ENCODE measurements at regions not wholly inside any gene's neighbourhood (a gene's known extent, or its start where the extent isn't known, plus 50 kb on each side); places are given as distances from the start of the nearest gene placed in this dataset.
A peak's percentile ranks its signal among the peaks of the same experiment; 100 is the strongest.
"Not testable (repeated sequence)": the region's sequence is repeated elsewhere in the genome, so short reads cannot be mapped to it uniquely, and the experiment has no call there.

DNA sequence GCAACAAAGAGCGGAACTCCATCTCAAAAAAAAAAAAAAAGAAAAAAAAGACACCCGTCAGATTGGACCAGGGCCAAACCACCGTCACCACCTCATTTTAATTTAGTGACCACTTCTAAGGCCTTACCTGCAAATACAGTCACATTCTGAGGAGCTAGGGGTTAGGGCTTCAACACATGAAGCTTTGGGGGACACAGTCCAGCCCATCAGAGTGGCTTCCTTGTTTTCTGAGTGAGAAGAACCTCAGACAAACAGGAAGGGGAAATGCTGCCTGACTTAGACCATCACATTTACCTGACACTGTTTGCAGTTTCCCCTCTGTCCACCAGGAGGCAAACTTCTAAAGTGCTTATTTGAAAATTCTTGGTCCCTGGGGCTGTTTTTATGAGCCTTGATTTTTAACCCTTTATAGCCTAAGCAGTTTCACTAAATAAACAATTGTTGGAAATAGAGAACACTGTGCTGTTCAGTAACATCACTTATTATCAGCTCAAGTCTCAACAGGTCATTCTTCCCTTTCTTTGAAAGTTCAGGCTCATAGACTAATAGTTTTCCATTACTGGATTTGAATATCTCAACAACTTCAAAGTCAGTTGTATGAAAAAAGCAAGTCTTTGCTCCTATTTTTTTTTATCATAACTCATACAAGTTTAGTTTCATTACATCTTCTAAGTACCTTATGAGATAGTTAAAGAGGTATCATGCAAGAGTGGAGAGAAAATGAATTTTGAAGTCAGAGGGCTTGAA is 74.9 kb upstream of the WASF3 start:
- peak; percentile 69 for DNase-seq (ENCODE audit: insufficient read length, low spot score)
- peak; percentile 94 for FAIRE-seq

DNA sequence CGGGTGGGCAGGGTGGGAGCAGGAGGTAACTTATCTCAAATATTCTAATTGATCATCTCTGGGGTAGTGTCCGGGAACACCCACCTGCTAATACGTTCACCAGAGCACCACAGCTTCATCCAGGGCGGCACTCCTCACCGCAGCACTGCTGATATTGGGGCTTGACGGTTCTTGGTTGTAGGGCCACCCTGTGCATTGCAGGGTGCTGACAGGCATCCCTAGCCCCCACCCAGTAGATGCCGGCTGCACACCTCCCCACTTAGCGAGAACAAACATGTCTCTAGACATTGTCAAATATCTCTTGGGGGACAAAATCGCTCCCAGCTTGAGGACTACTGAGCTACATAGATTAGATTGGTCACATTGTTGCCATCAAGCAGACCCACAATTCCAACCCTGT is 73.9 kb upstream of the WASF3 start:
- no peak for FAIRE-seq
- DNase-seq (ENCODE audit: insufficient read length, low spot score) = no peak

DNA sequence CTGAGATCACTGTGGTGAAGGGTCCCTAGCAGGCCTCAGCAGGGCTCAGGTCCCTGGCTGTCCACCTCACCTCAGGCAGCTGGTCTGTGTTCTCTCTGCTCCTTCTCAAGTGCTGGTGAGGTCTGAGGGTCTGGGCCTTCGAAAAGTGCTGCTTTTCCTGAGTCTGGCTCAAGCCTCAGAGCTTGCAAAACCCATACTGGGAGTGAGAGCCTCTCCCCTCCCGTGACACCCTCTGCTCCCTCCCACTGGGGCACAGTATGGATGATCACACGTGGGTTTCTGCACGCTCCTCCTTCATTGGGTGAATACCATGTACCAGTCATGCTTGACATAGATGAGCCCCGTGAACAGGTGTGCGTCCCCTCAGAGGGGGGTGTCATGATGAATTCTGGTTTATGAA is 73.3 kb upstream of the WASF3 start:
- FAIRE-seq (no peak), DNase-seq (ENCODE audit: insufficient read length, low spot score) (no peak)

DNA sequence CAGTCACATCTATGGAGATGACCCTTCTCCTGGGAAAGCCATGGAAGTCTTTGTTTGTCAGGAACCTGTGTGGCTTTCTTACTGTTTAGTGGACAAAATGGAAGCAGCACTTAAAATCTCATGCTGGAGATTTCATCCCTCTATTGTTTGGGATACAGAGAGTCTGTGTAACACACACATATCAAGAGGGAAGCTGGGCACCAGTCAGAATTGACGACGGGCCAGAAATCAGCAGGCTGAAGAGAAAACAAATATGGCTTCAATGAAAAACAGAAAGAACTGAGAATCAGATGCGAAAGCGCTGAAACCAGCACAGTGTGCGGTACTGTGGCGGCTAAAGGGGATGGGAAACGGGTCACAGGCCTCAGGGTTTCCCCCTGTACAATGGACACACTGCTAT is 72.2 kb upstream of the WASF3 start:
- FAIRE-seq (no peak), DNase-seq (ENCODE audit: insufficient read length, low spot score) (no peak)

DNA sequence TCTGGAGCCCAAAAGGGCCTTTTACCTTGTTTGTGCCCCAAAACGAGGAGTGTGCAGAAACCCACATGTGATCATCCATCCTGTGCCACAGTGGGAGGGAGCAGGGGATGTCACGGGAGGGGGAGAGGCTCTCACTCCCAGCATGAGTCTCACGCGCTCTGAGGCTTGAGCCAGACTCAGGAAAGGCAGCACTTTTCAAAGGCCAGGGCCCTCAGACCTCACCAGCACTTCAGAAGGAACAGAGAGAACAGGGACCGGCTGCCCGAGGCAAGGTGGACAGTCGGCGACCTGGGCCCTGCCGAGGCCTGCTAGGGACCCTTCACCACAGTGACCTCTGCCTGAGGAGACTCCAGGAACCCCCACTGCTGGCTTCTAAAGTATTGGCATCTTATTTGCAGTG is 71.7 kb upstream of the WASF3 start:
- no peak for DNase-seq (ENCODE audit: insufficient read length, low spot score)
- no peak for FAIRE-seq

DNA sequence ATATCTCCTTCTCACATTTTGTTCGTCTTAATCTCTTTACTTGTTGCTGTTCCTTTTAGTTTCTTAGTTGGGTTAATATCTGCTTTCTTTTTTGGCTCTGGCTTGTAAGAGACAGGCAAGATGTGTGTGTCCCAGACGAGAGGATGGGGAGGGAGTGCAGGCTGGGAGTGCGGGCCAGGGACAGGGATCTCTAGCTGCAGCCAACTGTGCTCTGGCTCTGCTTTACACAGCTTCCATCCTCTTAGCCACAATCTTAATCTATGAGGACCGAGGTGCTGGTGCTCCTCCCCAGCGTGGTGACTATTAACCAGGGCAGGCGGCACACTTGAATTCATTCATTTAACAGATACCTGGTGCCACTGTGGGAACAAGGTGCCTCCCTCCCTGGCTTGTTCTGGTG is 70.9 kb upstream of the WASF3 start:
- FAIRE-seq (no peak), DNase-seq (ENCODE audit: insufficient read length, low spot score) (no peak)

DNA sequence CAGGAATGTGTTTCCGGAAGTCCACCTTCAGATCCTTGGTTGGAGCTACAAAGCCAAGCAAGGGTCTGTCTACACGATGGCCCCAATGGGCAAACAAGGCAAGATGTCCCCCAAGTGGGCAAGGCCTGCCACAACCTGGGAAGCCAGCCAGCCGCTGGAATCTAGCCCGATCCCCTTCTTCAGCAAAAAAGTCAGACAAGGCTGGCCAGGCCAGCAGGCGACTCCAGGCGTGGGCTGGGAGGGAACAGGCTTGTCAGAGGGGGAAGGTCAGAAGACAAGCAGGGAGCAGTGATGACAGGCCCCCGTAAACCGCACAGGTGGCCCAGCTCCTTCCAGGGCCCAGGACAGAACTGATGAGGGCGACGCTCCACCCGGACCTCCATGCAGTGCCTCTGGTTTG is 69.7 kb upstream of the WASF3 start:
- DNase-seq (ENCODE audit: insufficient read length, low spot score) (no peak), FAIRE-seq (no peak)

DNA sequence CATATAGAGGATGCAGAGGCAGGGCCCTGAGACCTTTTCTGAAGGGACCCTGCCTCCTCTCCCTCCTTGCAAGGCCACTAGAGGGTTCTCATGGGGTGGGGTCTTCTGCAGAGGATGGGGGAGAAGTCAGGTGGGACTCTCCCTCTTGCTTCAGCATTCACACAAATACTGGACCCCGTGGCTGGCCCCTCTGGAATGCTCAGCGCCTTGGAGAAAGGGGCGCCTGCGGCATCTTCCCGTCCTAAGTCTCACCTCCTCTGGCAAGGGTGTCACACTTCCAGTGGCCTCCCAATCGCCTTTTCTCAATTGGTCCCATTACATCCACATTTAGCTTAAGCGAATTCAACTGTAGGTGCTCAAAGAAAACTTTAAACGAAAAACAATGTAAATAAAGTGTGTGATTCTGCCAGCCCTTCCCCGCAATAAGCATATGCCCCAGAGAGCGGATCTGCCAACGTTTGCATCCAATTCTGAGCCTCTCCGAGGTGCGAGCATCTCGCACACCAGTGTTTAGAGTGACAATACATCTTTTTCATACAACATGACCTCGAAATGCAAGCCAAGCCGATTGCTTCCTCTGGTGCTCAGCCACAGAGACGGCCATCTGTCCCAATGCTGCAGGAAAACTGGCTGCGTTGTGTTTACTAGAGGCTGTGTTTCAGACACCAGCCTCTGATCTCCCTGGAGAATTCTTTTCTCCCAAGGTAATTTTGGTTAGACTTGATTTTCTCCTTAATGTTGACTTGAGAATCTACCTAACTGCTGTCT is 69.1 kb upstream of the WASF3 start:
- no peak for FAIRE-seq
- no peak for DNase-seq (ENCODE audit: insufficient read length, low spot score)

DNA sequence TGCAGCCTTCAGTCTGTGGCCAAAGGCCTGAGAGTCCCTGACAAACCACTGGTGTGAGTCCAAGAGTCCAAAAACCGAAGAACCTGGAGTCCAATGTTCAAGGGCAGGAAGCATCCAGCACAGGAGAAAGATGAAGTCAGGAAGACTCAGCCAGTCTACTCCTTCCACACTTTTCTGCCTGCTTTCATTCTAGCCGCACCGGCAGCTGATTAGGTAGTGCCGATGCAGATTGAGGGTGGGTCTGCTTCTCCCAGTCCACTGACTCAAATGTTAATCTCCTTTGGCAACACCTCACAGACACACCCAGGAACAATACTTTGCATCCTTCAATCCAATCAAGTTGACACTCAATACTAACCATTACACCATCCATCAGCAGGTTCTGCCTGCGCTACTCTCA is 65.2 kb upstream of the WASF3 start:
- FAIRE-seq; DNase-seq (ENCODE audit: insufficient read length, low spot score): not testable (repeated sequence)

DNA sequence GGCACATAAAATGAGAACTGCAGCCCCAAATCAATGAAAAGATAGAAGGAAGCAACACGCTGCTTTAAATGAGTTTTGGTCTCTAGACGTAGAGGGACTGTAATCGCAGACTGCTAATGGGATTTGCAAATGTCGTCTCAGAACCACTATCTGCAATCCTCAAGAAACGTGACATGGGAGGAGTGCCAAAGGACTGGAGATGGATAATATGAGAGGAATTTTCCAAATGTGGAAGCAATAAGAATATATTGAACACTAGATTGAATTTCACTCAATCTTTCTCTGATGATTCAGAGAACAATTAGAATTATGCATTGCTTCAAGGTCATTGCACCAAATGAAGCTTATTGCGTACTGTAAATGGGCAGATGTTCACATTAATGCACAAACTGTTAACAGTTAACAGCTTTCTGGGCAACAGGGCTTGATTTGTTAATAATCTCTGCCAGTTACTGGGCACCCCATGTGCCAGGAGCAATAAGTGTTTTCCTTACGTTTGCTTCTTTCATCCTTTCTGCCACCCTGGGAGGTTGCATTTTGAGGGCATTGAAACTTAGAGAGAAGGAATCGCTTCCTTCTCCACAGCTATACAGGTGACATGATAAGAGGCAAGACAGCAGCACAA is 62.8 kb upstream of the WASF3 start:
- FAIRE-seq (no peak), DNase-seq (ENCODE audit: insufficient read length, low spot score) (no peak)

DNA sequence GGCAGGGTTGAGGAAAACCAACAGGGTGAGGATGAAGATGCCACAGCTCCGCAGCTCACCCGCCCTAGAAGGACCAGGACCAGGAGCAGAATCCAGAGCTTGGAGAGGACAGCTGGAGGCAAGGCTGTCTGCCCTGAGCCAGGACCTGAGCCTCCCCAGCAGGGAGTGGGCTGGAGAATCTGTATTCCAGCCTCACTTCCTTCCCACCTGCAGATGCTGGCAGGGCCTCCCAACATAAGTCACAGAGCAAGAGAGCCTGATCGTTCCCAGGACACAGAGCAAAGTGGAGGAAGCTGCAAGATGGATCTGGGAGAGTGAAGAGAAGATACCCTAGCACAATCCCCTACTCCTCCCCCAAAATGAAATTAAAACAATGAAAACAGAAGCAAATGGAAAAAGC is 61.7 kb upstream of the WASF3 start:
- FAIRE-seq = no peak
- no peak for DNase-seq (ENCODE audit: insufficient read length, low spot score)

DNA sequence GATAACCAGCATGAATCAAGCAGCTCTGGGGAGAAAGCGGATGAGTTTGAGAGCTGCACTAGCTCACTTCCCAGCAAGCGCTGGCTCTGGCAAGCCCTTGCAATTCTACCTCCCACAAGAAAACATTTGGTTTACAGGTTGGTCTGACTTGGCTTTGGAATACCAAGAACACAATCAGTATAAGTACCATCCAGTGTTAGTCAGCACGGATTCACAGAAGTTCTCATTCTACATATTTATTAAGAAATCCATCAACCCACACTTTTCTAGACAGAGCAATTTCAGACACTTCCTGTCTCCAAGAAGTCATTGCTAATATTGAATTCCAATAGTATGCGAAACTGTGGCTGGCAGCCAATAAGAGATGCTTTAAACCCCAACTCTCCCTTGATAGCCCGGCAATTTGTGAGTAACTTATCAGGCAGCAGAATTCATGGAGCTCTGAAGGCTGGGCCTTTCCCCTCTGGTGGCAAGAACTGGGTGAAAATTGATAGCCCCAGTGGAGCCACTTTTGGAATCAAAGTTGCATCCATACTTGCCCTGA is 59.4 kb upstream of the WASF3 start:
- no peak for DNase-seq (ENCODE audit: insufficient read length, low spot score)
- FAIRE-seq = no peak

DNA sequence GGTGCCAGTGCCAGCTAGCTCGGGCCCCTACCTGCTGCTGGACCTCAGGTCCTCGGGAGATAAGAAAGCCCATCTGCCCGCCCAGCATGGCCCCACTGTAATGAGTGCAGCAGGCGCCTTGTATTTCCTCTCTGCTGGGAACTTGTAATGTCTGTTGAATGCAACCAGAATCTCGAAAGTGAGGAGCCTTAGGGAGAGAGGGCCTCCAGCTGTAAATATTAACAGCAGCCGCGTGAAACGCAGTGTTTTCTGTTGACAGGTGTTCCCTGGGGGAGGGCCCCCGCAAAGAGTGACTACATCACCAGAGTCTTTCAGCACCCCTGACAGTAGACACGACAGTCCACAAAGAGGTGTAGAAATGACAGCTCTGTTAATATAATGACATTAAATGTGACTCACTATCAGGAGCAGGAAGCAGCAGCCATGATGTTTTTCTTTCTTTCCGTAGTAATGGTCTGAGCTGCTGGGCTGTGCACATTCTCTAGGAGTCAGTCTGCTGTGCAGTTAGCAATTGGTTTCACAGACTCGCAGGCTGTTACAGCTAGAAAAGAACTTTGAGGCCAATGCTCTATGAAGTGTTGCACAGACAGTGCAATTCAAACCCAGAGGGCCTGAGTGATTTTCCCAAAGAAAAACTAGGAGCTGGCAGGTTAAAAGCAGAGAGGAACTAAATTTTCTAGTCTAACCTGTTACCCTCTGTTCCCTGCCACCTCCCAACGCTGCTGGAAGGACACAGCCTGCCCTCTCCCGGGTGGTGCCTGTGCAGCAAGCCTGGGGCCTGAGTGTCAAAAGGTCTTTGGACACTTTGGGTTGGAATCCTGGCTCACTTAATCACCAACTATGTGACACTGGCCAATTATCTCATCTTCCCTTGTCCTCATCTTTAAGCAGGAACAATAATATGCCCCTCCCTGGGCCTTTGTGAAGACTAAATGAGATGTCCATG is 58.6 kb upstream of the WASF3 start:
- DNase-seq (ENCODE audit: insufficient read length, low spot score) (no peak), FAIRE-seq (no peak)

DNA sequence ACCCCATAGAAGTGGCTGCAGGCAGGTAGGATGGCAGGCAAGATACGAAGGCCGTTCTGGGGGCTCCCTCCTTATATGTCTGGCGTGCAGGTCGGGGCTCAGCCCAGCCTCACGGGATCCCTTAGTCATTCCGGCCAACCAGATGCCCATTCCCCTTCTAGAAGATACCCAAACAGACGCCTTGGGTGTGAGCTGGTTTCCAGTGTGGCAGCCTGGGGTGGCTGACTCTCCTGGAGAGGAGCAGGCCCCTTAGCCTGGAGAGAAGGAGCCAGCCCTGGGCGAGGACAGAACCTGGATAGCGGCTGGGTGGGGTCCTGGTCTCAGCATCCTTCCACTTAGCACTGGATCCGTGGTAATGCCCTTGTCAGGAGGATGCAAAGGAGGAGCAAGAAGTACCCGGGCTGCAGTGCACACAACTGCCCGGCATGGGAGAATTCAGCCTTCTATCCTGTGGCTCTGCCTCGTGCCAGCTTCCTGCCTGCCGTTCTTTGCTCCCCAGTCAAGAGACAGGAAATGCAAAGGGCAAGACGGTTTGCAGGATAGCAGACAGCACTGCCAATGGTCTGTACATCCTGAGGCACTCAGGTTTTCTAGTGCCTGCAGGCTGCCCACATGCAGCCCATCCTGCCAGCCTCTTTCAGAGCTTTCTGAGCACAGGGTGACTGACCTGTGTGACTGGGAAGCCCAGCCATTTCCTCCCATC is 56.7 kb upstream of the WASF3 start:
- FAIRE-seq (no peak), DNase-seq (ENCODE audit: insufficient read length, low spot score) (no peak)

DNA sequence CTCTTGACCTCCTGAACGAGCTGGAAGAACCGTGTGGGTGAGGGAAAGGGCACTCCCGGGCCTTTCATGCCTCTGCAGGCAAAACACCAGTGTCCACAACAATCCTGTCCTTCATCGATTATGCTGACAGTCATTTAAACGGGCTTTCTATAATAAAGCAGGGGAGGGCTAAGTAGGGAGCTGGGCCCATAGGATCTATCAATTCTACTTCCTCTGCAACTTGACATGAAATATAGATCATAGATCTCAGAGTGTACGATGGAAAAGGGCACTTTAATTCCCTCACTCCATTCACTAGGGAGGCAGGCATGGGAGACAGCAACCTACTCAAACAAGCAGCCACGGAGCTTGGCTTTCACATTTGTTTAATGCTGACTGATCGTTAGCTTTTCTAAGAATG is 55.8 kb upstream of the WASF3 start:
- FAIRE-seq = no peak
- DNase-seq (ENCODE audit: insufficient read length, low spot score) = no peak

DNA sequence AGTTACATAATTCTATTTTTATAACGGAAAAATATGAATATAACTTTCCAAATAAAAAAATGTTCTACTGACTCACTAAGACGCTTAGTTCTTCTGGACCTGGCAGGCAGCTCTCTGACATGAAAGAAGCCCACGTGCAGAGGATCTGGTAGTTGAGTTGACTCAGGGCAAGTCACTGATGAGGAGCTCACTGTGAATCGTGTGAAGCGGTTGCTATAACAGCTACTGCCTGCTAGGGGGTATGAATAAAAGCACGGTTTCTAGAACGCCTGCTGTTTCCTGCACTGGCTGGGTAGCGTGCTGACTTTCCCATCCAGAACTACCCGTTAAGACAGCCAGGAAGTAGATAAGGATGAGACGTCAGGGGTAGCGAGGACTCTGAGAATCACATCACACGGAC is 54.7 kb upstream of the WASF3 start:
- FAIRE-seq (no peak), DNase-seq (ENCODE audit: insufficient read length, low spot score) (no peak)

DNA sequence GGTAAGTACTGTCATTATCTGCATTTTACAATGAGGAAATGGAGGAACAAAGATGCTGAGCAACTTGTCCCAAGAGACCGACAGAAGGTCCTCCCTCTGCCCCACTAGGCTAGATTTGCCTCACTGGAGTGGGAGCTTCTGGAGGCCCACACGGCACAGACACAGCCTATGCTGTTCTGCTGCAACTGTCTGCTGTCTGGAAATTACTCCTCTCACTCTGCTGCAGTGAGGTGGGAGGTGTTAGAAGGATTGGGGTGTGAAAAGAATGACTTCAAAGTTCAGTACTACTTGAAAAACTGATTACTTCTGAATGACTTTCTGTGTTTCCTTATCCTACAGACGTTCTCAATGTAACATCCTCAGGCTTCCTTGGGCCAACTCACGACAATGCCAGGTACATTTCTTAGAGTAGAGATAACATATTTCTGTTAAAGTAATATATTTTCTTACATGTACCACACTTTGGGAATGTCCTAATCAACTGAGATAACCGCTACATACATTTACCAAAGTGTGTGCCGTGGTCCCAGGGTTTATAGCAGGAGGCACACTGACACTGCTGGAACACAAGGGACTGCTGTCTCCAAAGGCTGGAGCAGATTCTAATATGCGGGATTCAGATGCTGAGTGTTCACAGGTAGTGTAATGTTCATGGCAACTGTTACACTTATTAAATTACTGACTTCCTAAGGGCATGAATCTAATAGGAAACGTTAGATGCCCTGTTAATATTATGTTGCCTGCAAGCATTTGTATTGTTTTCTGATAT is 53.5 kb upstream of the WASF3 start:
- FAIRE-seq = no peak
- DNase-seq (ENCODE audit: insufficient read length, low spot score) = no peak

Data from GM19239 (cell line).